GM12878 (cell line): ENCODE measurements at regions not wholly inside any gene's neighbourhood (a gene's known extent, or its start where the extent isn't known, plus 50 kb on each side); places are given as distances from the start of the nearest gene placed in this dataset.

Experiments used
- ATAC-seq: fragments of 200-7000 bp; cut with Tn5 transposase; 3 replicates; pipeline ENCODE4 v1.9.1; 2020; ENCODE audit warnings: mild to moderate bottlenecking, moderate library complexity
- BruUV-seq: library from RNA; stranded (reverse); fragments of 400-500 nt; replicated peaks from 2 replicates; lab custom pipeline; 2021; lab: Mats Ljungman, UMichigan
- CTCF ChIA-PET: fragments of 300-600 bp; sonication (Branson Sonifier 250); formaldehyde crosslinking; extraction: SDS; loops from one replicate; lab custom pipeline; 2021; ENCODE audit warnings: inconsistent platforms; lab: Yijun Ruan, JAX
- POLR2A ChIA-PET: fragments of 350-600 bp; formaldehyde crosslinking; extraction: SDS; loops from one replicate; lab custom pipeline; 2021; ENCODE audit warnings: inconsistent platforms; lab: Charles Lee
- RAD21 ChIA-PET: fragments of 300-600 bp; sonication (Branson Sonifier 250); formaldehyde crosslinking; loops from one replicate; lab custom pipeline; 2023; ENCODE audit warnings: antibody characterized with exemption; ENCODE audit not compliant: unreplicated experiment; lab: Charles Lee
- SMC1A ChIA-PET: fragments of 300-600 bp; sonication (Branson Sonifier 250); formaldehyde crosslinking; loops from one replicate; lab custom pipeline; 2023; ENCODE audit not compliant: unreplicated experiment, uncharacterized antibody; lab: Charles Lee
- DNase-seq: peaks from one replicate; pipeline ENCODE4 v3.0.0-alpha.2; 2011; ENCODE audit warnings: low read depth, low spot score
- FAIRE-seq: peaks from 3 replicates; lab custom pipeline; 2011; peaks lifted over from hg19 to GRCh38; lab: Jason Lieb, UNC
- H2AFZ ChIP-seq: 2 replicates; pipeline ENCODE4 v1.6.0; 2011; ENCODE audit warnings: low read depth, low read length, control low read depth; ENCODE audit not compliant: control insufficient read depth
- H3K27ac ChIP-seq: 2 replicates; pipeline ENCODE4 v1.5.1; 2011; ENCODE audit warnings: control low read depth; ENCODE audit not compliant: control insufficient read depth, insufficient read depth
- H3K27me3 ChIP-seq, 2 experiments: replicated peaks in 1 of 2; 2 replicates each; pipeline versions ENCODE4 v1.6.0 to v1.6.1; 2011; ENCODE audit warnings: low read length in 1 of 2; ENCODE audit not compliant: control insufficient read depth in 2 of 2, insufficient read depth in 2 of 2
- H3K36me3 ChIP-seq, 2 experiments: 2 replicates each; pipeline ENCODE4 v1.5.1; 2011; ENCODE audit warnings: low read length in 1 of 2; ENCODE audit not compliant: control insufficient read depth in 2 of 2, insufficient read depth in 2 of 2
- H3K4me1 ChIP-seq: 2 replicates; pipeline ENCODE4 v1.6.1; 2011; ENCODE audit warnings: mild to moderate bottlenecking, low read length, moderate library complexity, mixed read lengths; ENCODE audit not compliant: control insufficient read depth, insufficient read depth
- H3K4me2 ChIP-seq: 2 replicates; pipeline ENCODE4 v1.6.0; 2011; ENCODE audit warnings: control low read depth; ENCODE audit not compliant: control insufficient read depth, insufficient read depth
- H3K4me3 ChIP-seq: fragments of 200-600 bp; sonication (generic); 2 replicates; pipeline ENCODE4 v1.5.1; 2016
- H3K79me2 ChIP-seq: 2 replicates; pipeline ENCODE4 v1.6.0; 2011; ENCODE audit warnings: low read length; ENCODE audit not compliant: control insufficient read depth, insufficient read depth
- H3K9ac ChIP-seq: 2 replicates; pipeline ENCODE4 v1.8.0; 2011; ENCODE audit warnings: low read length, control low read depth, mixed read lengths; ENCODE audit not compliant: control insufficient read depth, insufficient read depth
- H3K9me3 ChIP-seq: replicated peaks from 3 replicates; pipeline ENCODE4 v1.5.1; 2011; ENCODE audit warnings: mild to moderate bottlenecking, low read length; ENCODE audit not compliant: control insufficient read depth, insufficient read depth
- H4K20me1 ChIP-seq: 2 replicates; pipeline ENCODE4 v1.6.0; 2011; ENCODE audit not compliant: control insufficient read depth, insufficient read depth
- ATF7 ChIP-seq: fragments of 450-650 bp; IDR thresholded peaks from 2 replicates; pipeline ENCODE4 v1.6.1; 2016; ENCODE audit warnings: low read depth, mild to moderate bottlenecking
- RAD21 ChIP-seq: IDR thresholded peaks from 2 replicates; pipeline ENCODE4 v1.6.1; 2011; ENCODE audit warnings: mild to moderate bottlenecking, low read depth, low read length, moderate library complexity; ENCODE audit not compliant: insufficient read depth
- RUNX3 ChIP-seq: IDR thresholded peaks from 2 replicates; pipeline ENCODE4 v1.6.1; 2012; ENCODE audit warnings: low read length, inconsistent platforms
- SMC3 ChIP-seq: IDR thresholded peaks from 2 replicates; pipeline ENCODE4 v1.6.1; 2011; ENCODE audit warnings: low read length, improper control_type of control experiment, borderline replicate concordance
- YY1 ChIP-seq: IDR thresholded peaks from 2 replicates; pipeline ENCODE4 v1.6.1; 2011; ENCODE audit warnings: low read depth, mild to moderate bottlenecking, low read length
- WGBS: methylation state at CpG from one replicate; pipeline ENCODE4 v1.1.6; 2016; ENCODE audit warnings: low lambda C conversion rate; ENCODE audit not compliant: insufficient replicate concordance, insufficient coverage; ENCODE audit errors: missing lambda C conversion rate; 5-methylcytosine and 5-hydroxymethylcytosine counted together
- in situ Hi-C: fragments of 300-500 bp; cut with MboI; formaldehyde crosslinking; loops from 9 replicates; pipeline ENCODE4 v1.14.3; 2018; ENCODE audit warnings: mixed read lengths
- intact Hi-C: fragments of 100-400 bp; cut with micrococcal nuclease; formaldehyde crosslinking; loops from one replicate; pipeline ENCODE4 v1.14.2; 2022; ENCODE audit not compliant: unreplicated experiment
- TF ChIP-seq, protein P1 (sequence below): IDR thresholded peaks from 2 replicates; pipeline ENCODE4 v1.6.1; 2012; ENCODE audit warnings: low read length, inconsistent platforms
- TF ChIP-seq, protein P2 (sequence below), 3 experiments: IDR thresholded peaks in 2 of 3; conservative IDR thresholded peaks in 1 of 3; 2 replicates each; pipeline ENCODE4 v1.5.1; 2011; ENCODE audit warnings: low read depth in 3 of 3, low read length in 3 of 3, mild to moderate bottlenecking in 3 of 3, control low read depth in 2 of 3, moderate library complexity in 2 of 3, inconsistent platforms in 1 of 3, mixed read lengths in 1 of 3; ENCODE audit not compliant: control insufficient read depth in 2 of 3, insufficient read depth in 1 of 3; ENCODE audit errors: extremely low read depth in 1 of 3
- TF ChIP-seq, protein P3 (sequence below): IDR thresholded peaks from 2 replicates; pipeline ENCODE4 v1.6.1; 2011; ENCODE audit warnings: low read depth, mild to moderate bottlenecking, low read length, moderate library complexity, borderline replicate concordance; ENCODE audit errors: extremely low read depth

DNA sequence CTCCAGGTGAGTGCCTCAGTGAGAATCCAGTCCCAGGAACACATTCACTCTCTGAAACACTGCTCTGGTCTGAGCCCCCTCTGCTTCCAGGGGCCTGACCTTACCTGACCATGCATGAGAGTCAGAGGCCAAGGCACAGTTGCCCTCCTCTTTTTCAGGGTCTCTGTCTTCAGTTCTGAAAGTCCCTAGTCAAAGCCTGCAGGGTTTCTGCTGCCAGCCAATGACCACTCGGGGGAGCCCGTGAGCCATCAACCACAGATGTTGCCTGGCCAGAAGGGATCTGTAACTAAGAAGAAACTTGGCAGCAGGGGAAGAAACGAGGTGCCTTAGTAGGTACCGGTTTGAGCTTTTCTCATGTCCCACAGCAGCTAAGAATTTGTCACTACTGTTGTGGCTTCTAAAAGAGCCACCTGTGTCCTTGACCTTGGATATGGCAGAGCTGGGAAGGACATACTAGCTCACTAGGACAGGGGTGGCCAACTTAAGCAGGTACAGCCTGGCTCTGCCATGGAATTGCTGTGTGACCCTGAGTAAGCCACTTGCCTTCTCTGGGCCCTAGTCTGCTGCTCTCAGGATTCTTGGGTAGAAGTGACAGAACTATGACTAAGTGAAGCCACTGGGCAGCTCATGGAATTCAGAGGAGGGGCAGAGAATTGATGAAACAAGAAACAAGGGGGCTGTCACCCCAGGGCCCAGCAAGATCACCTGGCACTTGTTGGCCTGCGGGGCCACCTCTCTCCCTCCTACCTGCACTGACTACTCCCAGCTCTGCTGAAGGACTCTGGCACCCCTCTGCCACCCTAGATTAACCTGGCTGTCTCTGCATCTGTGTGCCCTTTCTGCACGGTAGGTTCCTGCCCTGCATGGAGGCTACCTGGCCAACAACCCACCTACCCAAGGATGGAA is 83.8 kb upstream of the GPR26 start:
- no TSS peak for BruUV-seq
- FAIRE-seq: peak; percentile 99
- peak; percentile 94 for ATAC-seq

More for the DNA sequence above, 83.8 kb upstream of the GPR26 start:
- H3K9ac ChIP-seq: no peak overlapping the region
- 5% methylated on average over 6 of the region's 6 CpGs for WGBS
- no peaks in the 10 kb centered on the region; the same call in 1 of the 2 replicates for H4K20me1 ChIP-seq
- H3K4me1 ChIP-seq: no peaks in the 10 kb centered on the region
- no peaks in the 10 kb centered on the region for H3K79me2 ChIP-seq
- DNase-seq: no peak
- SMC1A ChIA-PET: interaction anchor here (1.0 to 3.9 kb wide), 10 partner anchors 9 to 684 kb away, joined by 3 to 24 read pairs (median 4); no protein-coding TSS in a partner anchor
- intact Hi-C loops: loop anchor here (1.0 to 10.0 kb wide), 4 partner anchors 284 to 820 kb away; partner anchors contain the start of gene CPXM2
- POLR2A ChIA-PET: no interaction called here
- peaks cover 3 to 7% of the 10 kb centered on the region in 2 experiments; a peak in 2 of 4 replicates for H3K27me3 ChIP-seq
- H3K4me3 ChIP-seq: no peak overlapping the region
- H3K27ac ChIP-seq: no peak overlapping the region
- RAD21 ChIA-PET: interaction anchor here (0.8 to 3.2 kb wide), 8 partner anchors 146 to 412 kb away, joined by 3 to 30 read pairs (median 3); no protein-coding TSS in a partner anchor
- CTCF ChIA-PET: interaction anchor here (0.6 to 7.5 kb wide), 21 partner anchors 9 to 821 kb away, joined by 3 to 133 read pairs (median 4); no protein-coding TSS in a partner anchor
- TF ChIP-seq, protein P1, sequence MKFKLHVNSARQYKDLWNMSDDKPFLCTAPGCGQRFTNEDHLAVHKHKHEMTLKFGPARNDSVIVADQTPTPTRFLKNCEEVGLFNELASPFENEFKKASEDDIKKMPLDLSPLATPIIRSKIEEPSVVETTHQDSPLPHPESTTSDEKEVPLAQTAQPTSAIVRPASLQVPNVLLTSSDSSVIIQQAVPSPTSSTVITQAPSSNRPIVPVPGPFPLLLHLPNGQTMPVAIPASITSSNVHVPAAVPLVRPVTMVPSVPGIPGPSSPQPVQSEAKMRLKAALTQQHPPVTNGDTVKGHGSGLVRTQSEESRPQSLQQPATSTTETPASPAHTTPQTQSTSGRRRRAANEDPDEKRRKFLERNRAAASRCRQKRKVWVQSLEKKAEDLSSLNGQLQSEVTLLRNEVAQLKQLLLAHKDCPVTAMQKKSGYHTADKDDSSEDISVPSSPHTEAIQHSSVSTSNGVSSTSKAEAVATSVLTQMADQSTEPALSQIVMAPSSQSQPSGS: no peak
- TF ChIP-seq RUNX3: peak; percentile 70
- TF ChIP-seq SMC3: peak; percentile 90
- peak; percentile 98 for TF ChIP-seq RAD21
- no peak for TF ChIP-seq ATF7
- TF ChIP-seq, protein P2, sequence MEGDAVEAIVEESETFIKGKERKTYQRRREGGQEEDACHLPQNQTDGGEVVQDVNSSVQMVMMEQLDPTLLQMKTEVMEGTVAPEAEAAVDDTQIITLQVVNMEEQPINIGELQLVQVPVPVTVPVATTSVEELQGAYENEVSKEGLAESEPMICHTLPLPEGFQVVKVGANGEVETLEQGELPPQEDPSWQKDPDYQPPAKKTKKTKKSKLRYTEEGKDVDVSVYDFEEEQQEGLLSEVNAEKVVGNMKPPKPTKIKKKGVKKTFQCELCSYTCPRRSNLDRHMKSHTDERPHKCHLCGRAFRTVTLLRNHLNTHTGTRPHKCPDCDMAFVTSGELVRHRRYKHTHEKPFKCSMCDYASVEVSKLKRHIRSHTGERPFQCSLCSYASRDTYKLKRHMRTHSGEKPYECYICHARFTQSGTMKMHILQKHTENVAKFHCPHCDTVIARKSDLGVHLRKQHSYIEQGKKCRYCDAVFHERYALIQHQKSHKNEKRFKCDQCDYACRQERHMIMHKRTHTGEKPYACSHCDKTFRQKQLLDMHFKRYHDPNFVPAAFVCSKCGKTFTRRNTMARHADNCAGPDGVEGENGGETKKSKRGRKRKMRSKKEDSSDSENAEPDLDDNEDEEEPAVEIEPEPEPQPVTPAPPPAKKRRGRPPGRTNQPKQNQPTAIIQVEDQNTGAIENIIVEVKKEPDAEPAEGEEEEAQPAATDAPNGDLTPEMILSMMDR (IDR thresholded peaks at IDR 0.05 in 2 of 3, conservative IDR thresholded peaks at IDR 0.05 in 1 of 3; ENCODE audit: control insufficient read depth in 2 of 3, extremely low read depth in 1 of 3, insufficient read depth in 1 of 3, low read depth in 3 of 3, low read length in 3 of 3): peak; percentile 83 to 95 (median 93)
- TF ChIP-seq YY1: 0 out of 2 replicates have a peak, but pooled peaks have one; percentile 54
- TF ChIP-seq, protein P3, sequence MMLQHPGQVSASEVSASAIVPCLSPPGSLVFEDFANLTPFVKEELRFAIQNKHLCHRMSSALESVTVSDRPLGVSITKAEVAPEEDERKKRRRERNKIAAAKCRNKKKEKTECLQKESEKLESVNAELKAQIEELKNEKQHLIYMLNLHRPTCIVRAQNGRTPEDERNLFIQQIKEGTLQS: no peak
- no peak overlapping the region for H2AFZ ChIP-seq
- H3K4me2 ChIP-seq: no peak overlapping the region
- in situ Hi-C loops: loop anchor here (5.0 to 10.0 kb wide), 2 partner anchors 385 to 802 kb away; no protein-coding TSS in a partner anchor
- no peaks in the 10 kb centered on the region for H3K36me3 ChIP-seq
- no peaks in the 10 kb centered on the region for H3K9me3 ChIP-seq
